Panc1 (cell line): ENCODE measurements at regions not wholly inside any gene's neighbourhood (a gene's known extent, or its start where the extent isn't known, plus 50 kb on each side); places are given as distances from the start of the nearest gene placed in this dataset.

Source experiments
- ATAC-seq: fragments of 200-7000 bp; cut with Tn5 transposase; 2 replicates; pipeline ENCODE4 v1.9.1; 2020; ENCODE audit warnings: mild to moderate bottlenecking, moderate library complexity
- BruUV-seq: library from RNA; stranded (reverse); fragments of 400-500 nt; replicated peaks from 2 replicates; lab custom pipeline; 2021; lab: Mats Ljungman, UMichigan
- CTCF ChIA-PET: fragments of 300-600 bp; sonication (Branson Sonifier 250); formaldehyde crosslinking; loops from one replicate; lab custom pipeline; 2022; ENCODE audit warnings: antibody characterized with exemption; lab: Charles Lee
- POLR2A ChIA-PET: fragments of 300-600 bp; sonication (Branson Sonifier 250); formaldehyde crosslinking; loops from one replicate; lab custom pipeline; 2022; ENCODE audit warnings: antibody characterized with exemption; lab: Charles Lee
- DNase-seq: peaks from one replicate; pipeline ENCODE4 v3.0.0-alpha.2; 2010; ENCODE audit warnings: low read depth, low spot score
- H3K27ac ChIP-seq: 2 replicates; pipeline ENCODE4 v1.5.1; 2011; ENCODE audit warnings: mild to moderate bottlenecking, low read length, inconsistent platforms
- H3K27me3 ChIP-seq: fragments of 200-500 bp; sonication (Bioruptor generic); 2 replicates; pipeline ENCODE4 v1.6.0; 2014; ENCODE audit warnings: low read length, inconsistent platforms; ENCODE audit not compliant: control insufficient read depth, insufficient read depth
- H3K36me3 ChIP-seq: fragments of 200-500 bp; sonication (Bioruptor generic); 2 replicates; pipeline ENCODE4 v1.5.1; 2014; ENCODE audit warnings: inconsistent platforms, mild to moderate bottlenecking, low read length, moderate library complexity; ENCODE audit not compliant: control insufficient read depth, insufficient read depth
- H3K4me1 ChIP-seq: 2 replicates; pipeline ENCODE4 v1.5.1; 2011; ENCODE audit warnings: inconsistent platforms, mild to moderate bottlenecking, low read length, moderate library complexity; ENCODE audit not compliant: control insufficient read depth, insufficient read depth
- H3K4me3 ChIP-seq, 2 experiments: 2 replicates each; pipeline ENCODE4 v1.5.1; 2011 to 2012; ENCODE audit warnings: low read depth in 2 of 2, low read length in 2 of 2, mild to moderate bottlenecking in 2 of 2, inconsistent platforms in 1 of 2, moderate library complexity in 1 of 2
- H3K9me3 ChIP-seq: fragments of 200-500 bp; sonication (Bioruptor generic); 2 replicates; pipeline ENCODE4 v1.5.1; 2014; ENCODE audit warnings: low read depth, mild to moderate bottlenecking, inconsistent platforms, low read length, moderate library complexity; ENCODE audit not compliant: control insufficient read depth, insufficient read depth
- POLR2AphosphoS5 ChIP-seq: IDR thresholded peaks from 2 replicates; pipeline ENCODE4 v1.6.1; 2012; ENCODE audit warnings: mild to moderate bottlenecking, low read depth, low read length, moderate library complexity
- SIN3A ChIP-seq: IDR thresholded peaks from 2 replicates; pipeline ENCODE4 v1.6.1; 2012; ENCODE audit warnings: low read depth, mild to moderate bottlenecking, low read length, moderate library complexity, borderline replicate concordance; ENCODE audit not compliant: insufficient read depth
- TCF7L2 ChIP-seq: IDR thresholded peaks from 2 replicates; pipeline ENCODE4 v1.6.1; 2011; ENCODE audit warnings: mild to moderate bottlenecking, low read depth, low read length, inconsistent platforms
- in situ Hi-C: cut with HindIII; loops from 2 replicates; pipeline ENCODE4 v1.10.0; 2016; ENCODE audit warnings: low sequenced_read_pairs, low pct_unique_long_range_greater_than_20kb
- intact Hi-C: fragments of 100-400 bp; cut with micrococcal nuclease; formaldehyde crosslinking; loops from one replicate; pipeline ENCODE4 v1.10.0; 2022; ENCODE audit not compliant: unreplicated experiment
- TF ChIP-seq, protein P1 (sequence below), 2 experiments: IDR thresholded peaks; 2 replicates each; pipeline ENCODE4 v1.6.1; 2011 to 2012; ENCODE audit warnings: low read depth in 2 of 2, control low read depth in 1 of 2, low read length in 1 of 2, mild to moderate bottlenecking in 1 of 2, moderate library complexity in 1 of 2; ENCODE audit not compliant: insufficient read depth in 1 of 2
- TF ChIP-seq, protein P2 (sequence below): fragments of 450-650 bp; IDR thresholded peaks from 2 replicates; pipeline ENCODE4 v1.5.1; 2017; ENCODE audit warnings: mild to moderate bottlenecking

DNA sequence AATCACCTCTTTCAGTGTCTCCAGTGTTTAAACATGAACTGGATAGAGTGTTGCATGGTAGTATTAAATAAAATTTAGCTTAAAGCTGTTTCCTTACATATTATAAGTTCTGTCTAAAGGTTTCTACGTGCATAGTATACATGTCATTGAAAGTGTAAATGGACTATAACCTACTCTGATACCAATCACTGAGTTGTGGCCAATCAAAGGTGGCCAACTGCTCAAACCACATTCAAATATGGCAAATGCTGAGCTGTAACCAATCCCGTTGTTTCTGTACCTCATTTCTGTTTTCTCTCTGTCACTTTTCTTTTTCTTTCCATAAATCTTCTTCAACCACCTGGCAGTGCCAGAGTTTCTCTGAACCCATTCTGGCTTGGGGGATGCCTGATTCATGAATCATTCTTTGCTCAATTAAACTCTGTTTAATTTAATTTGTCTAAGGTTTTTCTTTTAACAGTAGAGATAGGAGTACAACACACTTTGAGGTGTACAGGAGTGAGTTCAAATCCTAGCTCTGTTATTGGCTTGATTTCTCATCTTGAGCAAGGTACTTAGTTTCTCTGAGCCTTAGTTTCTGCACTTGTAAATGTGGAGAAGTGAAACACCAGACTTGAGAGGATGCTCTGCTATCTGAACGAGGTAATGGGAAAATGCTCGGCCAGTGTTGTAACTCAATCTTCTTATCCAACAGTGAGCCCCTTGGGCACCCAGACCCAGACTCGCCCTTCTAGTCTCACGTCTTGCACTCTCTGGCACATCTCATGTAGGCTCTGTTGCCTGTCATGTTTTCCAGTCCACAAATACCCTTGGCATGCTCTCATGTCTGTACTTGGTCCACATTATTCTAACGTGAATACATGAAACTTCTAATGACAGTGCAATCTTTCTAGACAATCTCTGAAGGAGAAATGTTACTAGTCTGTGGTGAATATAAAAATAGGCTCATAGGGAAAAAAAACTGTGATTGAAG is 228.0 kb downstream of the PIK3C3 start:
- TF ChIP-seq POLR2AphosphoS5 (no peak), SIN3A (no peak), TCF7L2 (no peak)
- TF ChIP-seq, protein P1, sequence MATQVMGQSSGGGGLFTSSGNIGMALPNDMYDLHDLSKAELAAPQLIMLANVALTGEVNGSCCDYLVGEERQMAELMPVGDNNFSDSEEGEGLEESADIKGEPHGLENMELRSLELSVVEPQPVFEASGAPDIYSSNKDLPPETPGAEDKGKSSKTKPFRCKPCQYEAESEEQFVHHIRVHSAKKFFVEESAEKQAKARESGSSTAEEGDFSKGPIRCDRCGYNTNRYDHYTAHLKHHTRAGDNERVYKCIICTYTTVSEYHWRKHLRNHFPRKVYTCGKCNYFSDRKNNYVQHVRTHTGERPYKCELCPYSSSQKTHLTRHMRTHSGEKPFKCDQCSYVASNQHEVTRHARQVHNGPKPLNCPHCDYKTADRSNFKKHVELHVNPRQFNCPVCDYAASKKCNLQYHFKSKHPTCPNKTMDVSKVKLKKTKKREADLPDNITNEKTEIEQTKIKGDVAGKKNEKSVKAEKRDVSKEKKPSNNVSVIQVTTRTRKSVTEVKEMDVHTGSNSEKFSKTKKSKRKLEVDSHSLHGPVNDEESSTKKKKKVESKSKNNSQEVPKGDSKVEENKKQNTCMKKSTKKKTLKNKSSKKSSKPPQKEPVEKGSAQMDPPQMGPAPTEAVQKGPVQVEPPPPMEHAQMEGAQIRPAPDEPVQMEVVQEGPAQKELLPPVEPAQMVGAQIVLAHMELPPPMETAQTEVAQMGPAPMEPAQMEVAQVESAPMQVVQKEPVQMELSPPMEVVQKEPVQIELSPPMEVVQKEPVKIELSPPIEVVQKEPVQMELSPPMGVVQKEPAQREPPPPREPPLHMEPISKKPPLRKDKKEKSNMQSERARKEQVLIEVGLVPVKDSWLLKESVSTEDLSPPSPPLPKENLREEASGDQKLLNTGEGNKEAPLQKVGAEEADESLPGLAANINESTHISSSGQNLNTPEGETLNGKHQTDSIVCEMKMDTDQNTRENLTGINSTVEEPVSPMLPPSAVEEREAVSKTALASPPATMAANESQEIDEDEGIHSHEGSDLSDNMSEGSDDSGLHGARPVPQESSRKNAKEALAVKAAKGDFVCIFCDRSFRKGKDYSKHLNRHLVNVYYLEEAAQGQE (IDR thresholded peaks at IDR 0.05; ENCODE audit: insufficient read depth in 1 of 2, low read depth in 2 of 2, low read length in 1 of 2): no peak
- TF ChIP-seq, protein P2, sequence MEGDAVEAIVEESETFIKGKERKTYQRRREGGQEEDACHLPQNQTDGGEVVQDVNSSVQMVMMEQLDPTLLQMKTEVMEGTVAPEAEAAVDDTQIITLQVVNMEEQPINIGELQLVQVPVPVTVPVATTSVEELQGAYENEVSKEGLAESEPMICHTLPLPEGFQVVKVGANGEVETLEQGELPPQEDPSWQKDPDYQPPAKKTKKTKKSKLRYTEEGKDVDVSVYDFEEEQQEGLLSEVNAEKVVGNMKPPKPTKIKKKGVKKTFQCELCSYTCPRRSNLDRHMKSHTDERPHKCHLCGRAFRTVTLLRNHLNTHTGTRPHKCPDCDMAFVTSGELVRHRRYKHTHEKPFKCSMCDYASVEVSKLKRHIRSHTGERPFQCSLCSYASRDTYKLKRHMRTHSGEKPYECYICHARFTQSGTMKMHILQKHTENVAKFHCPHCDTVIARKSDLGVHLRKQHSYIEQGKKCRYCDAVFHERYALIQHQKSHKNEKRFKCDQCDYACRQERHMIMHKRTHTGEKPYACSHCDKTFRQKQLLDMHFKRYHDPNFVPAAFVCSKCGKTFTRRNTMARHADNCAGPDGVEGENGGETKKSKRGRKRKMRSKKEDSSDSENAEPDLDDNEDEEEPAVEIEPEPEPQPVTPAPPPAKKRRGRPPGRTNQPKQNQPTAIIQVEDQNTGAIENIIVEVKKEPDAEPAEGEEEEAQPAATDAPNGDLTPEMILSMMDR: no peak
- no TSS peak for BruUV-seq
- H3K27ac ChIP-seq: no peak overlapping the region

DNA sequence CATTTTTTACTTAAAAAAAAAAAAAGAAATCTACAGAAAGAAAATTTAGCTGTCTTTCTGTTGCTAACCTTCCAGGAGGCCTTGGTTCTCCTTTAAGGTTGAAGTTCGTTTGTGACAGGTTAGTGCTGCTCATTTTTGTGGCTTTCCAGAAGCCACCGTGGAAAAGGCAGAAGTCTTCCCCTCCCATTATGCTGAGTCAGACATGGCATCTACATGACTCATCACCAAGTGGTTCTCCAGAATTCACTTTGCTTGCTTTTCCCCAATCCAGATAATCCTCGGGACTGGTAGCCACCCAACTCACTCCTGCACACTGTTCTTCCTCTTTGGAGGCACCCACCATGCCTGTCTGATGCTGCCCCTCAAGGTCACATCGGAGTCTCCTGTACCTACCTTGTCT is 228.7 kb downstream of the PIK3C3 start:
- Histone ChIP-seq H3K9me3 (no peaks in the 10 kb centered on the region), H3K36me3 (no peaks in the 10 kb centered on the region), H3K4me3 (no peak overlapping the region), H3K4me1 (no peaks in the 10 kb centered on the region), H3K27ac (no peak overlapping the region), H3K27me3 (no peaks in the 10 kb centered on the region)
- BruUV-seq: no TSS peak
- DNase-seq (no peak), ATAC-seq (no peak)
- TF ChIP-seq TCF7L2 (no peak), SIN3A (no peak), POLR2AphosphoS5 (no peak)
- TF ChIP-seq, protein P1 (IDR thresholded peaks at IDR 0.05; ENCODE audit: insufficient read depth in 1 of 2, low read depth in 2 of 2, low read length in 1 of 2): no peak
- TF ChIP-seq, protein P2: no peak
- POLR2A ChIA-PET: no interaction called here
- CTCF ChIA-PET: no interaction called here
- in situ Hi-C loops: no loop called here
- intact Hi-C loops: no loop called here

More for the DNA sequence above, 228.0 kb downstream of the PIK3C3 start:
- ChIA-PET CTCF (no interaction called here), POLR2A (no interaction called here)
- Histone ChIP-seq H3K9me3 (no peaks in the 10 kb centered on the region), H3K36me3 (no peaks in the 10 kb centered on the region), H3K4me1 (no peaks in the 10 kb centered on the region), H3K4me3 (no peak overlapping the region), H3K27me3 (no peaks in the 10 kb centered on the region)
- in situ Hi-C loops (no loop called here), intact Hi-C loops (no loop called here)
- DNase-seq: no peak
- ATAC-seq: no peak
